ENCODE measurements at regions not wholly inside any gene's neighbourhood (a gene's known extent, or its start where the extent isn't known, plus 50 kb on each side); places are given as distances from the start of the nearest gene placed in this dataset.

DNA sequence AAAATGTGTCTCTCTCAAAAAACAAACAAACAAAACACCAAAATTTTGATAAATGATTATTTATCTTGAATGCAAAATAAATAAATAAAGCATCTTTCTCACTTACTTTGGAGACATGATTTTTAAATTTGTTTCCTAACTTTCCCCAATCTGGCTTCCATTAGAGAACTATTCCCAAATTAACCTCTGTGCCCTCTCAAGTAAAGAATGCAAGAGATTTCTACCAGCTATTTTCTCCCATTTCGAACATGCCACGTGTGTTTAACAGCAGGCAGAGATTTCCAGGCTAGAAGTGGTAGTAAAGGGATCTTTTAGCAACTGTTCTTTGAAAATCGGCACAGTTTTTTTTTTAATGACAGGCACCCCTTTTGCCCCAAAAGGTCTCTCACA is 269.1 kb downstream of the SHQ1 start:
- no peak overlapping the region for H3K4me3 ChIP-seq (IDR thresholded peaks at IDR 0.05; ENCODE audit: insufficient read depth, low read depth, low read length)
- no peaks in the 10 kb centered on the region for H4K20me1 ChIP-seq (ENCODE audit: insufficient read depth)
- H3K36me3 ChIP-seq (ENCODE audit: insufficient read depth), result no peaks in the 10 kb centered on the region
- H3K4me2 ChIP-seq, result no peak overlapping the region
- TF ChIP-seq, protein P1, sequence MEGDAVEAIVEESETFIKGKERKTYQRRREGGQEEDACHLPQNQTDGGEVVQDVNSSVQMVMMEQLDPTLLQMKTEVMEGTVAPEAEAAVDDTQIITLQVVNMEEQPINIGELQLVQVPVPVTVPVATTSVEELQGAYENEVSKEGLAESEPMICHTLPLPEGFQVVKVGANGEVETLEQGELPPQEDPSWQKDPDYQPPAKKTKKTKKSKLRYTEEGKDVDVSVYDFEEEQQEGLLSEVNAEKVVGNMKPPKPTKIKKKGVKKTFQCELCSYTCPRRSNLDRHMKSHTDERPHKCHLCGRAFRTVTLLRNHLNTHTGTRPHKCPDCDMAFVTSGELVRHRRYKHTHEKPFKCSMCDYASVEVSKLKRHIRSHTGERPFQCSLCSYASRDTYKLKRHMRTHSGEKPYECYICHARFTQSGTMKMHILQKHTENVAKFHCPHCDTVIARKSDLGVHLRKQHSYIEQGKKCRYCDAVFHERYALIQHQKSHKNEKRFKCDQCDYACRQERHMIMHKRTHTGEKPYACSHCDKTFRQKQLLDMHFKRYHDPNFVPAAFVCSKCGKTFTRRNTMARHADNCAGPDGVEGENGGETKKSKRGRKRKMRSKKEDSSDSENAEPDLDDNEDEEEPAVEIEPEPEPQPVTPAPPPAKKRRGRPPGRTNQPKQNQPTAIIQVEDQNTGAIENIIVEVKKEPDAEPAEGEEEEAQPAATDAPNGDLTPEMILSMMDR (conservative IDR thresholded peaks at IDR 0.05; ENCODE audit: low read depth, low read length), result no peak
- H3K27ac ChIP-seq, result no peak overlapping the region
- no peaks in the 10 kb centered on the region for H3K27me3 ChIP-seq (ENCODE audit: insufficient read depth, low read depth)
- H3K4me1 ChIP-seq (ENCODE audit: low read depth, poor library complexity, severe bottlenecking), result no peaks in the 10 kb centered on the region
- no peak overlapping the region for H3K9ac ChIP-seq
- no peaks in the 10 kb centered on the region for H3K79me2 ChIP-seq (ENCODE audit: insufficient read depth, low read depth)
- no peak overlapping the region for H2AFZ ChIP-seq (ENCODE audit: low read depth)

DNA sequence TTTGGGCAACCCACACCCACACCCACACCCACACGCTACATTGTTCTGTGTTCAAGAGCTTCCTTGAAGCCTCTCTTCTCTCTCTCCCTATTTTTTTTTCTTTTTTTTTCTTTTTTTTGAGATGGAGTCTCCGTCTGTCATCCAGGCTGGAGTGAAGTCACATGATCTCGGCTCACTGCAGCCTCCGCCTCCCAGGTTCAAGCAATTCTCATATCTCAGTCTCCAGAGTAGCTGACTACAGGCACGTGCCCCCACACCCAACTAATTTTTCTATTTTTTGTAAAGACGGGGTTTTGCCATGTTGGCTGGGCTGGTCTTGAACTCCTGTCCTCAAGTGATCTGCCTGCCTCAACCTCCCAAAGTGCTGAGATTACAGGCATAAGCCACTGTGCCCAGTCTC is 271.1 kb downstream of the SHQ1 start:
- H3K4me1 ChIP-seq (ENCODE audit: low read depth, poor library complexity, severe bottlenecking), result no peaks in the 10 kb centered on the region
- no peaks in the 10 kb centered on the region for H3K36me3 ChIP-seq (ENCODE audit: insufficient read depth)

DNA sequence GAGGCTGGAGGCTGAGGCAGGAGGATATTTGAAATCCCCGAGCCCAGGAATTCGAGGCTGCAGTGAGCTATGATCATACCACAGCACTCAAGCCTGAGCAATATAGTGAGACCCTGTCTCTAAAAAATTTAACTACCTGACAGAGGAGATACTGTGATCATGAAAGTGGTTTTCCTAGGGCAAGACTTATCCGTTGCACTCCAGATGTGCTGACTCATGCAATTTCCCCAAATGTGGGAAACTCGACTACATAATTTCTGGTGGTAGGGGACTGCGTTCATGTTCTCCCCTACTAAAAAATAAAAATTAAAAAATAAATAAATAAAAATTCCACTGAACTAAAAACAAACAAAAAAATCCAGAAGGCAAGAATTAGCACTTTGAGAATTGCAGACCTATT is 271.7 kb downstream of the SHQ1 start:
- Histone ChIP-seq H3K9ac (no peak overlapping the region), H3K4me2 (no peak overlapping the region), H3K4me3 (IDR thresholded peaks at IDR 0.05; ENCODE audit: insufficient read depth, low read depth, low read length) (no peak overlapping the region), H4K20me1 (ENCODE audit: insufficient read depth) (no peaks in the 10 kb centered on the region), H3K4me1 (ENCODE audit: low read depth, poor library complexity, severe bottlenecking) (no peaks in the 10 kb centered on the region), H2AFZ (ENCODE audit: low read depth) (no peak overlapping the region), H3K36me3 (ENCODE audit: insufficient read depth) (no peaks in the 10 kb centered on the region), H3K79me2 (ENCODE audit: insufficient read depth, low read depth) (no peaks in the 10 kb centered on the region), H3K27me3 (ENCODE audit: insufficient read depth, low read depth) (no peaks in the 10 kb centered on the region), H3K27ac (no peak overlapping the region)
- TF ChIP-seq, protein P1 (conservative IDR thresholded peaks at IDR 0.05; ENCODE audit: low read depth, low read length), result no peak

More for the DNA sequence above, 271.1 kb downstream of the SHQ1 start:
- TF ChIP-seq, protein P1 (conservative IDR thresholded peaks at IDR 0.05; ENCODE audit: low read depth, low read length), result no peak
- Histone ChIP-seq H3K4me3 (IDR thresholded peaks at IDR 0.05; ENCODE audit: insufficient read depth, low read depth, low read length) (no peak overlapping the region), H3K27me3 (ENCODE audit: insufficient read depth, low read depth) (no peaks in the 10 kb centered on the region), H3K9ac (no peak overlapping the region), H3K79me2 (ENCODE audit: insufficient read depth, low read depth) (no peaks in the 10 kb centered on the region), H4K20me1 (ENCODE audit: insufficient read depth) (no peaks in the 10 kb centered on the region), H3K27ac (no peak overlapping the region), H3K4me2 (no peak overlapping the region), H2AFZ (ENCODE audit: low read depth) (no peak overlapping the region)

DNA sequence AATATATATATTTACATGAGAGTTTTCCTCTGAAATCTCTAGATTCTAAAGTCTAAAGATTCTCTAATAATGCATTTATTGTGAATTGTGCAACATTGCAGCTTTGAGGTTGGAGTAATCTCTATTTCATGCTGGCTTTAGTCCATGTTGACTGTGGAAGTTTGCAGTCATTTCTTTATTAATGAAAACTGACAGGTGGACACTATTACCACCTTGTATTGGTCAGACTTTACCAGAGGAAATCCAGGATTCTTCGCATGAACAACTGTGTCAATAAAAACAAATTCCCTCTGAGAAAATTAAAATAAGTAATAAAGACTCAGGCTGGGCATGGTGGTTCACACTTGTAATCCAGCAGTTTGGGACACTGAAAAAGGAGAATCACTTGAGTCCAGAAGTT is 274.1 kb downstream of the SHQ1 start:
- Histone ChIP-seq H3K4me3 (IDR thresholded peaks at IDR 0.05; ENCODE audit: insufficient read depth, low read depth, low read length) (no peak overlapping the region), H3K4me1 (ENCODE audit: low read depth, poor library complexity, severe bottlenecking) (no peaks in the 10 kb centered on the region), H3K36me3 (ENCODE audit: insufficient read depth) (no peaks in the 10 kb centered on the region), H3K27me3 (ENCODE audit: insufficient read depth, low read depth) (no peaks in the 10 kb centered on the region), H3K27ac (no peak overlapping the region), H4K20me1 (ENCODE audit: insufficient read depth) (no peaks in the 10 kb centered on the region), H3K9ac (no peak overlapping the region), H3K79me2 (ENCODE audit: insufficient read depth, low read depth) (no peaks in the 10 kb centered on the region), H3K4me2 (no peak overlapping the region), H2AFZ (ENCODE audit: low read depth) (no peak overlapping the region)
- TF ChIP-seq, protein P1 (conservative IDR thresholded peaks at IDR 0.05; ENCODE audit: low read depth, low read length), result no peak
